Heart left ventricle (tissue), 16 donors: ENCODE measurements at regions not wholly inside any gene's neighbourhood (a gene's known extent, or its start where the extent isn't known, plus 50 kb on each side); places are given as distances from the start of the nearest gene placed in this dataset.

Source experiments
- ATAC-seq, 4 donors: fragments of 200-7000 bp; cut with Tn5 transposase; one replicate each; pipeline ENCODE4 v1.9.1; 2020 to 2022; ENCODE audit warnings: moderate library complexity in 4 of 4, mild to moderate bottlenecking in 3 of 4, moderate number of reproducible peaks in 1 of 4
- DNase-seq, 5 donors: peaks; one replicate each; pipeline ENCODE4 v3.0.0-alpha.2; 2020
- H3K27ac ChIP-seq, 12 donors: fragments of 200-600 bp; sonication (generic) in 4 of 12; one replicate each; pipeline versions ENCODE4 v1.5.0 to v1.8.0; 2016 to 2022; ENCODE audit warnings: mild to moderate bottlenecking in 2 of 12
- H3K27me3 ChIP-seq, 9 donors: fragments of 200-600 bp; sonication (generic) in 2 of 9; one replicate each; pipeline versions ENCODE4 v1.5.1 to v1.8.0; 2016 to 2022; ENCODE audit warnings: mild to moderate bottlenecking in 3 of 9
- H3K36me3 ChIP-seq, 9 donors: fragments of 200-600 bp; sonication (generic) in 2 of 9; one replicate each; pipeline versions ENCODE4 v1.5.0 to v1.8.0; 2018 to 2022; ENCODE audit warnings: mild to moderate bottlenecking in 2 of 9
- H3K4me1 ChIP-seq, 12 donors: fragments of 200-600 bp; sonication (generic) in 4 of 12; one replicate each; pipeline versions ENCODE4 v1.5.0 to v1.8.0; 2016 to 2022; ENCODE audit warnings: mild to moderate bottlenecking in 3 of 12
- H3K4me3 ChIP-seq, 12 donors: fragments of 200-600 bp; sonication (generic) in 4 of 12; one replicate each; pipeline versions ENCODE4 v1.5.0 to v1.8.0; 2017 to 2022; ENCODE audit warnings: mild to moderate bottlenecking in 9 of 12, moderate library complexity in 4 of 12
- H3K9me3 ChIP-seq, 12 donors: fragments of 200-600 bp; sonication (generic) in 4 of 12; one replicate each; pipeline versions ENCODE4 v1.5.0 to v1.8.0; 2016 to 2022; ENCODE audit warnings: mild to moderate bottlenecking in 1 of 12
- POLR2A ChIP-seq, 2 donors: fragments of 450-650 bp; IDR thresholded peaks; one replicate each; pipeline ENCODE4 v1.6.1; 2017; ENCODE audit warnings: antibody characterized with exemption in 2 of 2, mild to moderate bottlenecking in 2 of 2, moderate library complexity in 2 of 2
- WGBS, 4 donors: extraction: QIAGEN DNeasy Blood & Tissue Kit in 2 of 4; methylation state at CpG; one replicate each; pipeline versions ENCODE4 v1.1.5 to v1.1.7; 2013 to 2018; 5-methylcytosine and 5-hydroxymethylcytosine counted together
- intact Hi-C, 10 donors: fragments of 100-400 bp; cut with DNase I; formaldehyde crosslinking; loops; one replicate each; pipeline versions ENCODE4 v1.11.1 to v1.14.2; 2022
- TF ChIP-seq, protein P1 (sequence below), 12 donors: fragments of 200-600 bp; sonication (generic) in 4 of 12; IDR thresholded peaks; one replicate each; pipeline versions ENCODE4 v1.5.0 to v1.8.0; 2018 to 2022; ENCODE audit warnings: antibody characterized with exemption in 12 of 12, mild to moderate bottlenecking in 5 of 12
- donor health status: ischemic (EF 13 %, LVEDD 7.1; RV severe dilation, severe dysfunction).
- donor health status: healthy with polysubstance abuse.
- donor health status: DM: no; HTN: yes; CAD: no.
- donor health status: DM: no; HTN: no; CAD: no.
- donor health status: ischemic (EF 25% LVEDD 6.9; RV normal size, moderate dysfunction).
- donor health status: ischemic (EF 25% LVEDD 5.7; RV mildly dilated, moderate dysfunction).
- donor health status: healthy.
- donor health status: DM: yes; HTN: yes; CAD: no.
- donor health status: ischemic (EF 35%, LVEDD 5.7; RV mildly dilated, moderate dysfunction).
- donor health status: nonischemic (EF 11% LVEDD 7.7; RV severe dilation, severe dysfunction).
- donor health status: DM: yes; HTN: yes; CAD: no.
- donor health status: PGD.
- donor health status: ischemic (EF 29% LVEDD 5.4; RV normal size, mild dysfunction).
- donor health status: nonischemic (EF 23%, LVEDD 6.1; RV moderate dilation, normal function).

DNA sequence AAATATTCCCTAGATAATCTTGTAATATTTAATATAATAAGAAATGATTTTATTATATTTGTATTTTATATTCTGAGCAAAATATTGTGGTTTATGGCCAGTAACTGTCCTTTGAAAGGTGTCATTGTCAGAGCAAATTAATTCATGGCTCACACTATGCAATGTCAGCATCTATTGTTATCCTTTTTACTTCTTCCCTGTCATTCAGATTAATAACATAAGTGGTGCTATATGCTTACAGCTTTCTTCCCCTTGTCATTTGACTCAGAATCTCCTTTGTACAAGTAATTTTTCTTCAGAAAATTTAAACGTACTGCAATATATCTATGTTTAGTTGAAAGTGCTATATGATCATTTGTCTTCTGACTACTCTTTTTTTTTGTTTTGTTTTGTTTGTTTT is 1738.2 kb upstream of the MIR17HG start:
- no peak overlapping the region for H3K27ac ChIP-seq
- 69 to 92% (median 77%) methylated on average over 1 of the region's 1 CpG for WGBS, 4 donors
- ATAC-seq (no peak), DNase-seq (no peak)
- intact Hi-C loops: no loop called here
- TF ChIP-seq, protein P1, sequence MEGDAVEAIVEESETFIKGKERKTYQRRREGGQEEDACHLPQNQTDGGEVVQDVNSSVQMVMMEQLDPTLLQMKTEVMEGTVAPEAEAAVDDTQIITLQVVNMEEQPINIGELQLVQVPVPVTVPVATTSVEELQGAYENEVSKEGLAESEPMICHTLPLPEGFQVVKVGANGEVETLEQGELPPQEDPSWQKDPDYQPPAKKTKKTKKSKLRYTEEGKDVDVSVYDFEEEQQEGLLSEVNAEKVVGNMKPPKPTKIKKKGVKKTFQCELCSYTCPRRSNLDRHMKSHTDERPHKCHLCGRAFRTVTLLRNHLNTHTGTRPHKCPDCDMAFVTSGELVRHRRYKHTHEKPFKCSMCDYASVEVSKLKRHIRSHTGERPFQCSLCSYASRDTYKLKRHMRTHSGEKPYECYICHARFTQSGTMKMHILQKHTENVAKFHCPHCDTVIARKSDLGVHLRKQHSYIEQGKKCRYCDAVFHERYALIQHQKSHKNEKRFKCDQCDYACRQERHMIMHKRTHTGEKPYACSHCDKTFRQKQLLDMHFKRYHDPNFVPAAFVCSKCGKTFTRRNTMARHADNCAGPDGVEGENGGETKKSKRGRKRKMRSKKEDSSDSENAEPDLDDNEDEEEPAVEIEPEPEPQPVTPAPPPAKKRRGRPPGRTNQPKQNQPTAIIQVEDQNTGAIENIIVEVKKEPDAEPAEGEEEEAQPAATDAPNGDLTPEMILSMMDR (IDR thresholded peaks at IDR 0.05): no peak
- H3K27me3 ChIP-seq: no peaks in the 10 kb centered on the region
- no peaks in the 10 kb centered on the region for H3K4me1 ChIP-seq
- H3K4me3 ChIP-seq: no peak overlapping the region
- H3K9me3 ChIP-seq: peaks cover 0 to 11% (median 0%) of the 10 kb centered on the region in 12 donors
- no peaks in the 10 kb centered on the region for H3K36me3 ChIP-seq

DNA sequence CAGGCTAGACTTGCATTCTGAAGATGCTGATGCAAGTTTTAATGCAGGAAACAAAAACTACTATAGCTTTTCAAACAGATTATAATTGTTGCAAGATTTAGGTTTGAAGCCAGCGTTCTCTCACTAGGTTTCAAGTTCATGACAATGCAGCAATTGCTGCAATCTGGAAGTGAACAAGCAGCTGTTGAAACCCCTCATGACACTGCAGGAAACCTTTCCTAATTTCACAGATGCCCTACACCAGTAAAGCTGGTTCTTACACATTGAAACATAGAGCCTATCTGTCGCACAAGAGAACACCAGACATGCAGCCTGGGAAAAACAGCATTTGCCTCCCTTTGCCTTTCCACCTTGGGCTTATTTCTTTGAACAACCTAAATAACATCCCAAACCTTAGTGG is 1737.2 kb upstream of the MIR17HG start:
- TF ChIP-seq, protein P1 (IDR thresholded peaks at IDR 0.05): no peak
- no peak for TF ChIP-seq POLR2A (IDR thresholded peaks at IDR 0.05)
- 71 to 73% (median 73%) methylated on average over 2 of the region's 2 CpGs for WGBS, 4 donors
- no peaks in the 10 kb centered on the region for H3K36me3 ChIP-seq
- no peaks in the 10 kb centered on the region for H3K27me3 ChIP-seq
- DNase-seq: no peak
- intact Hi-C loops: no loop called here
- H3K4me3 ChIP-seq: no peak overlapping the region
- no peak overlapping the region for H3K27ac ChIP-seq
- H3K9me3 ChIP-seq: peaks cover 0 to 11% (median 0%) of the 10 kb centered on the region in 12 donors
- no peak for ATAC-seq
- no peaks in the 10 kb centered on the region for H3K4me1 ChIP-seq

DNA sequence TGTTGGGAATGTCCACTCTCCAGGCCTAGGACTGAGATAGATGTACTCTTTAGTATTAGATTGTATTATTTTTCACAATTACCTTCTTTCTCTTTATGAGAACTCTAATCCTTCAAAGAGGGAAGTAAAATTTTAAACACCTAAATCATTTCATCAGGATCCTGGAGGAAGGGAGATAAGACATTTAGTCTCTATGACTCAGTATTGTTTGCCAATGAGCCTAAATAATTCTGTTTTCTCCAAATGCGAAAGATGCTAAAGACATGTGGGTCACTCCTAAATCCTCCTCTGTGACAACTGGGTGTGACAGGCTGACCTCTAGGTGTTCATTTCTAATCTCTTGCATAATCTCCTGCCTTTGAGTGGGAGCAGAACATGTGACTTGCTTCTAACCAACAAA is 1736.6 kb upstream of the MIR17HG start:
- intact Hi-C loops: no loop called here
- H3K4me1 ChIP-seq: no peaks in the 10 kb centered on the region
- DNase-seq (no peak), ATAC-seq (no peak)
- no peak overlapping the region for H3K4me3 ChIP-seq
- no peaks in the 10 kb centered on the region for H3K27me3 ChIP-seq
- TF ChIP-seq, protein P1 (IDR thresholded peaks at IDR 0.05): no peak
- TF ChIP-seq POLR2A (IDR thresholded peaks at IDR 0.05): no peak
- H3K9me3 ChIP-seq: peaks cover 0 to 9% (median 0%) of the 10 kb centered on the region in 12 donors
- H3K36me3 ChIP-seq: no peaks in the 10 kb centered on the region
- H3K27ac ChIP-seq: no peak overlapping the region
- 89 to 100% (median 93%) methylated on average over 1 of the region's 1 CpG for WGBS, 4 donors

DNA sequence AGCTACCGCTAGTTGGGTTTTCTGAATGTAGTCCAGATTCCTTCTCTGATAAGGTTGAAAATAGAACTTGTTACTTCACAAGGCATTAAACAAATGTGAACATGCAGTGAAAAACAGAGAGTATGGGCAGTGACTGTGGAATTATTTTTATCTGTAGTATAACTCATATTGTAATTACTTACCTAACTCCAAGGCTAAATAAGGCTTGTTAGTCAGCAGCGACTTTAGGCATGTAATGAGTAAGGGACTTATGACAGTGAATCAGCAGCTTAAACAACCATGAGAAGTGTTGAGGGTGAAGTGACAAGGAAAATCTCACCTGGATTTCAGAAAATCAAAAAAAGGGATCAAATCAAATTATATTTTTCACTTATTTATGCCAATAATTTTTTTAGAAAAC is 1719.5 kb upstream of the MIR17HG start:
- Histone ChIP-seq H3K9me3 (peaks cover 0 to 7% (median 0%) of the 10 kb centered on the region in 12 donors), H3K4me1 (no peaks in the 10 kb centered on the region), H3K27ac (no peak overlapping the region), H3K36me3 (no peaks in the 10 kb centered on the region), H3K4me3 (no peak overlapping the region), H3K27me3 (no peaks in the 10 kb centered on the region)
- TF ChIP-seq, protein P1 (IDR thresholded peaks at IDR 0.05): no peak
- TF ChIP-seq POLR2A (IDR thresholded peaks at IDR 0.05): no peak
- DNase-seq: no peak
- intact Hi-C loops: no loop called here
- WGBS, 4 donors: 83 to 96% (median 92%) methylated on average over 2 of the region's 2 CpGs
- no peak for ATAC-seq
